Liver (tissue), 8 donors: ENCODE measurements at regions not wholly inside any gene's neighbourhood (a gene's known extent, or its start where the extent isn't known, plus 50 kb on each side); places are given as distances from the start of the nearest gene placed in this dataset.

Experiments
- DNase-seq: peaks from one replicate; pipeline ENCODE4 v3.0.0-alpha.2; 2017; ENCODE audit warnings: low spot score
- H3K27ac ChIP-seq, 2 donors: one replicate each; pipeline ENCODE4 v1.7.0; 2013; ENCODE audit warnings: inconsistent platforms in 2 of 2, low read length in 2 of 2, control low read depth in 1 of 2, low read depth in 1 of 2, mild to moderate bottlenecking in 1 of 2
- H3K27me3 ChIP-seq, 4 donors: one replicate each; pipeline versions ENCODE4 v1.6.1 to v1.7.0; 2013; ENCODE audit warnings: low read length in 3 of 4, inconsistent platforms in 1 of 4, mild to moderate bottlenecking in 1 of 4, moderate library complexity in 1 of 4; ENCODE audit not compliant: control insufficient read depth in 4 of 4, insufficient read depth in 4 of 4
- H3K36me3 ChIP-seq, 4 donors: one replicate each; pipeline versions ENCODE4 v1.6.1 to v1.7.0; 2013; ENCODE audit warnings: low read length in 3 of 4, mild to moderate bottlenecking in 3 of 4, low read depth in 1 of 4, moderate library complexity in 1 of 4; ENCODE audit not compliant: control insufficient read depth in 4 of 4, insufficient read depth in 3 of 4
- H3K4me1 ChIP-seq, 4 donors: one replicate each; pipeline versions ENCODE4 v1.6.1 to v1.7.0; 2013; ENCODE audit warnings: low read length in 3 of 4, mild to moderate bottlenecking in 3 of 4, moderate library complexity in 1 of 4; ENCODE audit not compliant: control insufficient read depth in 4 of 4, insufficient read depth in 4 of 4
- H3K4me3 ChIP-seq, 3 donors: one replicate each; pipeline versions ENCODE4 v1.6.1 to v1.7.0; 2013; ENCODE audit warnings: low read length in 3 of 3, control low read depth in 1 of 3, low read depth in 1 of 3, mild to moderate bottlenecking in 1 of 3
- H3K9ac ChIP-seq, 2 donors: one replicate each; pipeline ENCODE4 v1.7.0; 2013; ENCODE audit warnings: low read length in 2 of 2, mild to moderate bottlenecking in 2 of 2, moderate library complexity in 2 of 2, control low read depth in 1 of 2, low read depth in 1 of 2
- H3K9me3 ChIP-seq, 4 donors: one replicate each; pipeline versions ENCODE4 v1.6.1 to v1.7.0; 2013; ENCODE audit warnings: low read length in 3 of 4; ENCODE audit not compliant: control insufficient read depth in 4 of 4
- ATF3 ChIP-seq: IDR thresholded peaks from 2 replicates; pipeline ENCODE4 v1.6.1; 2016; ENCODE audit warnings: antibody characterized with exemption
- EGR1 ChIP-seq, 2 donors: IDR thresholded peaks; 2 replicates each; pipeline ENCODE4 v1.6.1; 2016 to 2018; ENCODE audit warnings: antibody characterized with exemption in 2 of 2, low read depth in 2 of 2
- FOXA1 ChIP-seq: IDR thresholded peaks from 2 replicates; pipeline ENCODE4 v1.6.1; 2016; ENCODE audit warnings: antibody characterized with exemption
- FOXA2 ChIP-seq: IDR thresholded peaks from 2 replicates; pipeline ENCODE4 v1.6.1; 2016; ENCODE audit warnings: antibody characterized with exemption
- GABPA ChIP-seq, 2 donors: IDR thresholded peaks in 1 of 2; conservative IDR thresholded peaks in 1 of 2; 2 replicates each; pipeline ENCODE4 v1.6.1; 2016; ENCODE audit warnings: antibody characterized with exemption in 2 of 2, mild to moderate bottlenecking in 1 of 2, moderate library complexity in 1 of 2
- HNF4A ChIP-seq, 2 donors: conservative IDR thresholded peaks; 2 replicates each; pipeline ENCODE4 v1.6.1; 2016; ENCODE audit warnings: antibody characterized with exemption in 2 of 2, mild to moderate bottlenecking in 2 of 2
- HNF4G ChIP-seq: IDR thresholded peaks from 2 replicates; pipeline ENCODE4 v1.6.1; 2016; ENCODE audit warnings: antibody characterized with exemption
- JUND ChIP-seq, 2 donors: IDR thresholded peaks; 2 replicates each; pipeline ENCODE4 v1.6.1; 2016; ENCODE audit warnings: antibody characterized with exemption in 2 of 2
- MAX ChIP-seq: IDR thresholded peaks from 2 replicates; pipeline ENCODE4 v1.6.1; 2016; ENCODE audit warnings: antibody characterized with exemption
- NR2F2 ChIP-seq: IDR thresholded peaks from 2 replicates; pipeline ENCODE4 v1.6.1; 2016; ENCODE audit warnings: antibody characterized with exemption
- RAD21 ChIP-seq, 2 donors: IDR thresholded peaks; 2 replicates each; pipeline ENCODE4 v1.6.1; 2016; ENCODE audit warnings: antibody characterized with exemption in 2 of 2, mild to moderate bottlenecking in 2 of 2
- RXRA ChIP-seq, 2 donors: IDR thresholded peaks; 2 replicates each; pipeline ENCODE4 v1.6.1; 2017 to 2018; ENCODE audit warnings: antibody characterized with exemption in 2 of 2, mild to moderate bottlenecking in 1 of 2
- SP1 ChIP-seq: IDR thresholded peaks from 2 replicates; pipeline ENCODE4 v1.6.1; 2018; ENCODE audit warnings: antibody characterized with exemption, mild to moderate bottlenecking
- YY1 ChIP-seq: IDR thresholded peaks from 2 replicates; pipeline ENCODE4 v1.6.1; 2016; ENCODE audit warnings: antibody characterized with exemption, mild to moderate bottlenecking
- WGBS: extraction: QIAGEN DNeasy Blood & Tissue Kit; methylation state at CpG from one replicate; pipeline ENCODE4 v1.1.7; 2013; 5-methylcytosine and 5-hydroxymethylcytosine counted together
- TF ChIP-seq, protein P1 (sequence below): IDR thresholded peaks from 2 replicates; pipeline ENCODE4 v1.6.1; 2016; ENCODE audit warnings: antibody characterized with exemption
- TF ChIP-seq, protein P2 (sequence below): IDR thresholded peaks from 2 replicates; pipeline ENCODE4 v1.6.1; 2016; ENCODE audit warnings: antibody characterized with exemption, mild to moderate bottlenecking
- TF ChIP-seq, protein P3 (sequence below): fragments of 150-350 bp; IDR thresholded peaks from 2 replicates; pipeline ENCODE4 v1.5.1; 2017; ENCODE audit warnings: improper control_type of control experiment, low read depth, low read length; ENCODE audit not compliant: missing input control
- donor health status: healthy.
- donor health status: healthy.
- donor health status: healthy.
- donor health status: healthy.
- donor health status: healthy.

GRCh38 chr3:166201476-166201875, 364.3 kb upstream of the BCHE start:
- H3K27me3 ChIP-seq = no peaks in the 10 kb centered on the region
- no peak overlapping the region for H3K4me3 ChIP-seq
- no peaks in the 10 kb centered on the region for H3K36me3 ChIP-seq
- no peaks in the 10 kb centered on the region for H3K4me1 ChIP-seq
- TF ChIP-seq RAD21 (IDR thresholded peaks at IDR 0.05) = no peak
- TF ChIP-seq FOXA1 = no peak
- no peak for TF ChIP-seq SP1
- no peak for TF ChIP-seq NR2F2
- TF ChIP-seq HNF4A (conservative IDR thresholded peaks at IDR 0.05) = no peak
- no peak for TF ChIP-seq GABPA (IDR thresholded peaks at IDR 0.05 in 1 of 2, conservative IDR thresholded peaks at IDR 0.05 in 1 of 2)
- TF ChIP-seq, protein P1, sequence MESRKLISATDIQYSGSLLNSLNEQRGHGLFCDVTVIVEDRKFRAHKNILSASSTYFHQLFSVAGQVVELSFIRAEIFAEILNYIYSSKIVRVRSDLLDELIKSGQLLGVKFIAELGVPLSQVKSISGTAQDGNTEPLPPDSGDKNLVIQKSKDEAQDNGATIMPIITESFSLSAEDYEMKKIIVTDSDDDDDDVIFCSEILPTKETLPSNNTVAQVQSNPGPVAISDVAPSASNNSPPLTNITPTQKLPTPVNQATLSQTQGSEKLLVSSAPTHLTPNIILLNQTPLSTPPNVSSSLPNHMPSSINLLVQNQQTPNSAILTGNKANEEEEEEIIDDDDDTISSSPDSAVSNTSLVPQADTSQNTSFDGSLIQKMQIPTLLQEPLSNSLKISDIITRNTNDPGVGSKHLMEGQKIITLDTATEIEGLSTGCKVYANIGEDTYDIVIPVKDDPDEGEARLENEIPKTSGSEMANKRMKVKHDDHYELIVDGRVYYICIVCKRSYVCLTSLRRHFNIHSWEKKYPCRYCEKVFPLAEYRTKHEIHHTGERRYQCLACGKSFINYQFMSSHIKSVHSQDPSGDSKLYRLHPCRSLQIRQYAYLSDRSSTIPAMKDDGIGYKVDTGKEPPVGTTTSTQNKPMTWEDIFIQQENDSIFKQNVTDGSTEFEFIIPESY = no peak
- TF ChIP-seq, protein P2, sequence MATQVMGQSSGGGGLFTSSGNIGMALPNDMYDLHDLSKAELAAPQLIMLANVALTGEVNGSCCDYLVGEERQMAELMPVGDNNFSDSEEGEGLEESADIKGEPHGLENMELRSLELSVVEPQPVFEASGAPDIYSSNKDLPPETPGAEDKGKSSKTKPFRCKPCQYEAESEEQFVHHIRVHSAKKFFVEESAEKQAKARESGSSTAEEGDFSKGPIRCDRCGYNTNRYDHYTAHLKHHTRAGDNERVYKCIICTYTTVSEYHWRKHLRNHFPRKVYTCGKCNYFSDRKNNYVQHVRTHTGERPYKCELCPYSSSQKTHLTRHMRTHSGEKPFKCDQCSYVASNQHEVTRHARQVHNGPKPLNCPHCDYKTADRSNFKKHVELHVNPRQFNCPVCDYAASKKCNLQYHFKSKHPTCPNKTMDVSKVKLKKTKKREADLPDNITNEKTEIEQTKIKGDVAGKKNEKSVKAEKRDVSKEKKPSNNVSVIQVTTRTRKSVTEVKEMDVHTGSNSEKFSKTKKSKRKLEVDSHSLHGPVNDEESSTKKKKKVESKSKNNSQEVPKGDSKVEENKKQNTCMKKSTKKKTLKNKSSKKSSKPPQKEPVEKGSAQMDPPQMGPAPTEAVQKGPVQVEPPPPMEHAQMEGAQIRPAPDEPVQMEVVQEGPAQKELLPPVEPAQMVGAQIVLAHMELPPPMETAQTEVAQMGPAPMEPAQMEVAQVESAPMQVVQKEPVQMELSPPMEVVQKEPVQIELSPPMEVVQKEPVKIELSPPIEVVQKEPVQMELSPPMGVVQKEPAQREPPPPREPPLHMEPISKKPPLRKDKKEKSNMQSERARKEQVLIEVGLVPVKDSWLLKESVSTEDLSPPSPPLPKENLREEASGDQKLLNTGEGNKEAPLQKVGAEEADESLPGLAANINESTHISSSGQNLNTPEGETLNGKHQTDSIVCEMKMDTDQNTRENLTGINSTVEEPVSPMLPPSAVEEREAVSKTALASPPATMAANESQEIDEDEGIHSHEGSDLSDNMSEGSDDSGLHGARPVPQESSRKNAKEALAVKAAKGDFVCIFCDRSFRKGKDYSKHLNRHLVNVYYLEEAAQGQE = no peak
- no peak for TF ChIP-seq YY1
- TF ChIP-seq JUND (IDR thresholded peaks at IDR 0.05) = no peak
- no peak for TF ChIP-seq ATF3
- TF ChIP-seq HNF4G = no peak
- TF ChIP-seq, protein P3, sequence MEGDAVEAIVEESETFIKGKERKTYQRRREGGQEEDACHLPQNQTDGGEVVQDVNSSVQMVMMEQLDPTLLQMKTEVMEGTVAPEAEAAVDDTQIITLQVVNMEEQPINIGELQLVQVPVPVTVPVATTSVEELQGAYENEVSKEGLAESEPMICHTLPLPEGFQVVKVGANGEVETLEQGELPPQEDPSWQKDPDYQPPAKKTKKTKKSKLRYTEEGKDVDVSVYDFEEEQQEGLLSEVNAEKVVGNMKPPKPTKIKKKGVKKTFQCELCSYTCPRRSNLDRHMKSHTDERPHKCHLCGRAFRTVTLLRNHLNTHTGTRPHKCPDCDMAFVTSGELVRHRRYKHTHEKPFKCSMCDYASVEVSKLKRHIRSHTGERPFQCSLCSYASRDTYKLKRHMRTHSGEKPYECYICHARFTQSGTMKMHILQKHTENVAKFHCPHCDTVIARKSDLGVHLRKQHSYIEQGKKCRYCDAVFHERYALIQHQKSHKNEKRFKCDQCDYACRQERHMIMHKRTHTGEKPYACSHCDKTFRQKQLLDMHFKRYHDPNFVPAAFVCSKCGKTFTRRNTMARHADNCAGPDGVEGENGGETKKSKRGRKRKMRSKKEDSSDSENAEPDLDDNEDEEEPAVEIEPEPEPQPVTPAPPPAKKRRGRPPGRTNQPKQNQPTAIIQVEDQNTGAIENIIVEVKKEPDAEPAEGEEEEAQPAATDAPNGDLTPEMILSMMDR = no peak
- no peaks in the 10 kb centered on the region for H3K9me3 ChIP-seq
- WGBS = 70% methylated on average over 3 of the region's 3 CpGs
- no peak overlapping the region for H3K27ac ChIP-seq
- H3K9ac ChIP-seq = no peak overlapping the region
- no peak for DNase-seq

- Histone ChIP-seq H3K9me3 (no peaks in the 10 kb centered on the region), H3K27ac (no peak overlapping the region), H3K4me1 (no peaks in the 10 kb centered on the region), H3K27me3 (no peaks in the 10 kb centered on the region), H3K9ac (no peak overlapping the region), H3K36me3 (no peaks in the 10 kb centered on the region), H3K4me3 (no peak overlapping the region)
- DNase-seq = no peak
- TF ChIP-seq, protein P3 = no peak
- TF ChIP-seq GABPA (IDR thresholded peaks at IDR 0.05 in 1 of 2, conservative IDR thresholded peaks at IDR 0.05 in 1 of 2) (no peak), HNF4G (no peak), JUND (IDR thresholded peaks at IDR 0.05) (no peak), RXRA (IDR thresholded peaks at IDR 0.05) (no peak), MAX (no peak), FOXA1 (no peak), RAD21 (IDR thresholded peaks at IDR 0.05) (no peak), EGR1 (IDR thresholded peaks at IDR 0.05; ENCODE audit: low read depth in 2 of 2) (no peak), FOXA2 (no peak), HNF4A (conservative IDR thresholded peaks at IDR 0.05) (no peak), SP1 (no peak)
- TF ChIP-seq, protein P1 = no peak
These were observed 362.3 kb upstream of the BCHE start for GRCh38 chr3:166199491-166199890.
